ENCODE measurements at regions not wholly inside any gene's neighbourhood (a gene's known extent, or its start where the extent isn't known, plus 50 kb on each side); places are given as distances from the start of the nearest gene placed in this dataset.

- no peak for TF ChIP-seq ZNF530 (CRISPR knock-in tag; IDR thresholded peaks at IDR 0.05; ENCODE audit: low read depth)
- TF ChIP-seq ZNF251 (CRISPR knock-in tag; IDR thresholded peaks at IDR 0.05), result no peak
- no peak for TF ChIP-seq MYNN (CRISPR knock-in tag; IDR thresholded peaks at IDR 0.05; ENCODE audit: low read depth)
- 0 out of 2 replicates have a peak, but pooled peaks have one; percentile 8 for TF ChIP-seq ELF3 (CRISPR knock-in tag; IDR thresholded peaks at IDR 0.05)
- no peak for TF ChIP-seq NFE2 (CRISPR knock-in tag; IDR thresholded peaks at IDR 0.05)
- TF ChIP-seq ZXDC (CRISPR knock-in tag; IDR thresholded peaks at IDR 0.05), result 0 out of 2 replicates have a peak, but pooled peaks have one; percentile 21
- TF ChIP-seq GATA4 (IDR thresholded peaks at IDR 0.05; ENCODE audit: borderline replicate concordance, low read depth), result no peak
- no peak for TF ChIP-seq ZNF878 (CRISPR knock-in tag; IDR thresholded peaks at IDR 0.05)
- TF ChIP-seq ARNT2 (CRISPR knock-in tag; IDR thresholded peaks at IDR 0.05; ENCODE audit: low read depth), result no peak
- no peak for TF ChIP-seq ZNF619 (CRISPR knock-in tag; IDR thresholded peaks at IDR 0.05)
- no peak for TF ChIP-seq NR2F6 (IDR thresholded peaks at IDR 0.05)
- TF ChIP-seq NR2F6 (CRISPR knock-in tag; IDR thresholded peaks at IDR 0.05), result no peak; the same call in 1 of the 2 replicates
- TF ChIP-seq ZNF546 (CRISPR knock-in tag; conservative IDR thresholded peaks at IDR 0.05), result no peak
- TF ChIP-seq ZNF674 (CRISPR knock-in tag; IDR thresholded peaks at IDR 0.05; ENCODE audit: low read depth), result peak; percentile 60; the same call in 1 of the 2 replicates
- no peak for TF ChIP-seq JARID2 (CRISPR knock-in tag; IDR thresholded peaks at IDR 0.05; ENCODE audit: insufficient replicate concordance)
- TF ChIP-seq ZNF138 (CRISPR knock-in tag; IDR thresholded peaks at IDR 0.05; ENCODE audit: low read depth), result peak; percentile 2
- TF ChIP-seq ZFP37 (CRISPR knock-in tag; IDR thresholded peaks at IDR 0.05; ENCODE audit: borderline replicate concordance), result peak; percentile 9; the same call in 1 of the 2 replicates
- TF ChIP-seq ZBTB2 (CRISPR knock-in tag; IDR thresholded peaks at IDR 0.05; ENCODE audit: low read depth), result no peak
- TF ChIP-seq ZMYM2 (CRISPR knock-in tag; IDR thresholded peaks at IDR 0.05), result no peak
- no peak for TF ChIP-seq ZNF367 (CRISPR knock-in tag; IDR thresholded peaks at IDR 0.05; ENCODE audit: borderline replicate concordance)
- no peak for TF ChIP-seq ETS1 (CRISPR knock-in tag; IDR thresholded peaks at IDR 0.05)
Observed at GRCh38 chr14:34059037-34059924, 108.4 kb upstream of the EGLN3 start (continued).

Measured in HepG2 (cell line).